ENCODE measurements at regions not wholly inside any gene's neighbourhood (a gene's known extent, or its start where the extent isn't known, plus 50 kb on each side); places are given as distances from the start of the nearest gene placed in this dataset.

DNA sequence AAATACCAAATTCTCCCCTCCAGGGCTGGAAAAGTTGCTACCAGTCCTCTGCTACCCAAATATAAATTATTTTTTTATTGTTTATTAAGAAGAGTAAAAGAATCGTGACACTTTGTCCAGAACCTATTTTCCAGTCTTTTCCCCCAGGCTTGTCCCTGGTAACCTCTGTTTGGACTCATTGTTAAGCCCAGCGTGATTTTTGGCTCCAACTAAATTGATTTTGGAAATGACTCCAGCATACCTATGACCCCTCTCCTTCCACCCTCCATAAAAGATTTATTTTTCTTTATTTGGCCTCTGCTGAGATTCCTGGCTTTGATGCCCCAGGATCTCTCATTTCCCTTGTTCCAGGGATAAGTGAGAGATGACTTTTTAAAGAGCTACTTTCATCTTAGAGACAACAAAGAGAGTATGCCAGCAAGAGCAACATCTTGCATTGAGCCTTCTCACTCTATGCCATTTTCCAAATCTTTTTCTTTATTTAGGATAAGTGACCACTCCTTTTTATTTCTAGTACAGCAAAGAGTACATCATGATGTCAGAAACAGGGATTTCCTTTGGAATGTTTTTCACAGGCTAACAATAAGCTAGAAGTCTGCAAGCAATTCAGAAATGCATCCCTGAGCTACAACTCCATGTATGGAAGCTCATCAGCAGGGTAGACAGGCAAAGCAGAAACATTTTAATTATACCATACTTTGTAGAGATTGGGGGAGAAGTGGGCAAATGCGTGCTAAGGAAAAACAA lies 75.8 kb downstream of the DAD1 start:
- no peak for DNase-seq

DNA sequence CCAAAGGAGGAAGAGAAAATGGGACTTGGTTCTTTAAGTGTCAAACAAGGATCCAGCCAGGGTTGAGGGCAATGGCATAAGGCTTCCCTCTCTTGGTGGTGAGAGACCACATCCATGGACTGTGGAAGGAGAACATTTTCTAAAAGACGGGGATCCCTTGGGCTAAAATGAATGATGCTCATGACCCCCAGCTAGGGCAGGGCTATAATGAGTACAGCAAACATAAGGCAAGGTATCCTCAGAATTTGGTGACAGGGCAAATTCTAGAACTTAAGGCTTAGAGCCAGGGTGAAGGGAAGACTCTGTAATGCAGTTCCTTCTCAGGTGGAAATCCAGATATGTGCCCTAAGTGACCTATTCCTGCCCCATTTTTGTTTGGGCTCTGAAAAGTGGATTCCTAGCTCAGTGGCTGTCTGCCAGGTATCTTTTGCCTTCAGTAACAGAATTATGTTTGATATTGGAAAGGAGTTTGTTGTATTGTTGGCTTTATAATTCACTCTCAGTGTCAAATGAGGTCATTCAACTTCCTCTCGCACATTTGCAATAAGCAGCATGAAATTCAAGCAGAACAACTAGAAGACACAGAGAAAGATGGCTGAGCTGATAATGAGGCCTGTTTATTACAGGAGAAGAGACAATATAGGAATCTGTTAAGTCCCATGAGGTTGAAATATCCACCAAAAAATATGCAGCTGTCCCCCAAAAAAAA lies 76.8 kb downstream of the DAD1 start:
- no peak for DNase-seq

DNA sequence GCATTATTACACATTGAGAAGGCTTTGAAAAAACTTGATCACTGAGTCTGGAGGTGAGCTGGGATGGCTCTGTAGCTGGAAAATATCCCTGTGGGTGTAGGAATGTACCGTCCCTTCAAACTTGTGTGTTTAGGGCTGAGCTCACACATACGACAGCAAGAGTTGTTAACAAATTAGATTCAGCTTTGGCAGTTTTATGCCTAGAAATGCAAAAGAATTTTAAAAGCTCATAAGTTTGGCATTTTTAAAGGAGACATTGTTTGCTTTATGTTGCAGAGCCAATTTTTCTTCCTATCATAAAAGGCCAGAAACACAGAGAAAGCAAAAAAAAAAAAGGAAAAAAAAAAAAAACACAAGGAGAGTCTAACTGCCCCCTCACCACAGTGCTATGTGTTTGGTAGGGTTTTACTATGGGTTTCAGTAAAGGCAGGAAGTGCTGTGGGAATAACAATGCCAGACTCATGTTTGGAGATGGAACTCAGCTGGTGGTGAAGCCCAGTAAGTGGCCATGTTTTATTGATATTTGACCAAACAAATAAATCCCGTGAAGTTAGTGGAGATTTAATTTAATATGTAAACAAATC lies 78.4 kb downstream of the DAD1 start:
- DNase-seq = no peak

DNA sequence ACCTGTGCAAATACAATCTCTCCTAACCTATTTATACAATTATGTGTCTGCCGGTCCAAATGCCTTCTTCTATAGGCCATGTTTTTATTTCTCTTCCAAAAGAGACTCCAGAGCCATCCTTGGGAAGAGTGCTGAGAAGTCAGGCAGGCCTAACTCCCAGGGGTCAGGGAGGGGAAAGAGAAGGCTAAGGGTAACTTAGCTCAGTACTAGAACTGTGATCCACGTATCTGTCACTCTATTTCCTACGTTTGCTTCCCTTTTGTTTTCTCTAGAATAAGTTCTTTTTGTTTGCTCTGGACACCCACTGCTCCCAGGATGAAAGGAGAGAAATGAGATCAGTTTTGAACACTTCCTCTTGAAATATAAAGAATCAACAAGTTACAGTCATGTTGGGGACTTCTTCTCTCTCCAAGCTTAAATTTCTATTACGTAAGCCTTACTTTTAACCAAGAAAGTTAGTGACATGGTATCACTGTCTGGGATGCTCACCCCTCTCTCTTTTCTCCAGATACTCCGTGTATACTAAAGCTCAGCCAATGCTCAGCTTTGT lies 79.2 kb downstream of the DAD1 start:
- DNase-seq = no peak

DNA sequence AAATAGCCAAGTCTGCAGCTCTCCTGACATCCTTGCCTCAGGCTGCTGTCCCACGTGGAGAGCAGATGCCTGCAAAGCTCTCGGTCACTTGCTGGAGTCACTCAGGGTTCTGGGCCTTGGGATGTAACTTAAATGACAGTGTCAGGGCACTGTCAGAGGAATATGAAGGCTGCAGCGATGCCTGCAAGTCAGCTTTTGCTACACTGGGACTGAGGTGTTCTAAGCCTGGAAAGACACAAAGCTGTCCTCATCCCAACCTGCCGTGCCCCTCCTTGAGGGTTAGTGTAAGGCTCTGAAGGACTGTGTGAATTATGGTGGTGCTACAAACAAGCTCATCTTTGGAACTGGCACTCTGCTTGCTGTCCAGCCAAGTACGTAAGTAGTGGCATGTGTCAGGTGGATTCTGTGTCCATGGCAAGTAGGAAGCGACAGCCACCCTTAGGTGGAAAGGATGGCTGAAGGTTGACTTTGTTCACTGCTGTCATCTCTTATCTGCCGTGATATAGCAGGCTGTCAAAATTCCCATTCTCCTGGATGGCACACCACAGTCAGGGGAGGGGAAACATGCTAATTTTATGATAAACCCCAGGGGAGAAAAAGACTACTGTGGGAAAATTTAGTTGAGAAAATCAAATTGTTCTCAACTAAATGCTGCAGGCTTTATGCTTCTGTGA lies 79.9 kb downstream of the DAD1 start:
- DNase-seq = no peak

DNA sequence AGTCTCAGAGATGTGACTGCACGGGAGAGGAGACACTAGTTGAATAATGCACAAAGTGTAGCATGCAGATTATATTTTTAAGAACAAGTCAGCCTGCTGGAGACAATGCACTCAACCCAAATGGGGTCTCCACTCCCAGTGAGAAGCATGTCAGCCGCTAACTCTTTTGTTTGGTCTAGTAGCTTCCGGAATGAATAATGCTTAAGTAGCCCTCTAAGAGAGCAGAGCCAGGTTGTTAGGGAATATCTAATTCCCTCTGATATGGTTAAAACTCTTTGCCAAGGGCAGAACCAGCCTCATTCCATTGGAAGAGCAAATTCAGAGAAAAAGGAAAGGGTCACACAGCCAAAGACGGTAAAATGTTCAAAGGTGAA lies 80.4 kb downstream of the DAD1 start:
- no peak for DNase-seq

DNA sequence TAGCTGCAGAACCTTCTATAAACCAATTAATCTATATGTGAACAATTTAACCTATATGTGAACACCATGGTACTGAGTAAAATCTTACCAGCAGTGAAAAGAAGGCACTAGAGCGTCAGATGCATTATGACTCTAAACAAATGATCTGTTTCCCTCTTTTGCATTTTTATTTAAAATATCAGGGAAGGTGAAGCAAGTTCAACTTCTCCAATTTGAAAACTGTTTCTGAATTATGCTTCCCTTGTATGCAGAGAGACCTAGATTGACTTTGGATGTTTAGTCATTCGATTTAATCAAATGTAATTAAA lies 80.9 kb downstream of the DAD1 start:
- DNase-seq = no peak

DNA sequence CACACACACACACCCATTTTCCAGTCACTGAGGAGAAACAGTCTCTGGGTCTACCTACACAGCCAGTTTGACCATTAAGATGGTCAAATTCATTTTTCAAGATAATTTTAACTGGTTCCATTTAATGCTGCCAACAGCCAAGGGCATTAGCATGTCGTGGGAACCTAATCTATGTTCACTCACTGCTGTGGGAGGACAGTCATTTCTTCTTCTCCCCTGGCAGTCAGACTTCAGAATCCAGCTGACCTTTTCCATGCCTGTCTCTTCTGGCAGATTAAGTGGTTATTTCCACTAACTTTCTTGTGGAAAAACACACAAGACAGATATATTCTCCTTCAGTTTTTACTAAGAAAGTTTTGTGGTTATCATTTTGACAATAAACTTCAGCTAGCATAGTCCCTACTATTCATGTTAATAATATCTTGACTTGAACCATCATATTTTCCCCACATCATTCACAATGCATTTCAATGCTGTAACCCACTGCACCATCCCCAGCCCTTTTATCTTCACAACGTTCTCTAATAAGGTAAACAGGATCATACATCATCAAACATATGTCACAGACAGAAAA lies 82.2 kb downstream of the DAD1 start:
- no peak for DNase-seq

DNA sequence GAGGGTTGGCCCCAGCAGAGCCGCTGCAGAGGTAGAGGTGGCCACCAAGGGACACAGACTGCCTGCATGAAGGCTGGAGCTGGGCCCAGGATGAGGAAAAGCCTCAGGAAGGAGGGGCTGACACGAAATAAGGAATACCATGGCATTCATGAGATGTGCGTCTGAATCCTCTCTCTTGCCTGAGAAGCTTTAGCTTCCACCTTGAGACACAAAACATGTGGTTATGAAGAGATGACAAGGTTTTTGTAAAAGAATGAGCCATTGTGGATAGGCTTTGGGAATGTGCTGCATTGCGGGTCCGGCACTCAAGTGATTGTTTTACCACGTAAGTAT lies 82.7 kb downstream of the DAD1 start:
- DNase-seq = no peak

DNA sequence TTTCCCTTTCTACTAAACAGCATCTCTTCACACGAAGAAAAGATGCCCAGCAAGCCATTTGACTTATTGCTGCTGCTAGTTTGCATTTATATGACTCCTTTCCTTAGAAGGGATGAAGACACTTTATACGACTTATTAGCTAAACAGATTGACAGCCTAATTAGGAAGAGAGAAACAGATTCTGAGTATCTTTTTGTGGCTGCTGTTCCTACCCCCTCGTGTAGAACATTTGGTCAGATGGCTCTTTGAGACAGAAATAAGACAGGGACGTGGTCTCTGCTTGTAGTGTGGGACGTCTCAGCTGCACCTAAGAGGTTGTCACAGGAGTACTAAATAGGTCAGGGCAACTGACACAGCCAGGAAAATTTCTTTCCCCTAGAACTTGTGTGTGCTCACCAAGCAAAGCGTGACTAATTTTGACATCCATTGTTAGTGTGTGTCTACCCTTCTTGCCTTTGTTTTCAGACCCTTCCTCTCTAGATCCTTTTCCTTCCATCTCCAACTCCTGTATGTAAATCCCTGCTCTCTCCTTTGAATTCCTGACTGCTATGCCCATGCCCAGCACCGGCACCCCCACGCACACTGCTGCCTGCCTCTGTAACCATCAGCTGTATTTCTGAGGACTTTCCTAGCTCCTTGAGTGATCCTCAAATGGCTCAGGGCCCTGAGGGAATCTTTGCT lies 83.2 kb downstream of the DAD1 start:
- no peak for DNase-seq

DNA sequence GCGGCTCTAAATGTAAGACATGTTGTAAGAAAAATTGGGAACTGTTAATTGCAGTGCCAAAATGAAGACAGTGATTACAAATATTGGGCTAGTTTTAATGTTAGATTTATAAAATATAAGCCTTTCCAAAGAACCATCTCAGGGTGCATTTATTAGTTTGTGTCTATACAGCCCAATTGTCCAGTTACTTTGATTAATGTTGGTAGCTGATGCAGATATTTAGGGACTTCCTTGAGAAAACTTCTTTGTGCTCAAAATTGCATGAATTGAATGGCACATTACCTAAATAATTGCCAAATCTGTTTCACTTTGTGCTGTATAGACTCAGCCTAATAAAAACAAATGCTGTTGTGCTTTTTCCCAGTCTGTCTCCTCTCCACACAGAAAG lies 83.7 kb downstream of the DAD1 start:
- no peak for DNase-seq

DNA sequence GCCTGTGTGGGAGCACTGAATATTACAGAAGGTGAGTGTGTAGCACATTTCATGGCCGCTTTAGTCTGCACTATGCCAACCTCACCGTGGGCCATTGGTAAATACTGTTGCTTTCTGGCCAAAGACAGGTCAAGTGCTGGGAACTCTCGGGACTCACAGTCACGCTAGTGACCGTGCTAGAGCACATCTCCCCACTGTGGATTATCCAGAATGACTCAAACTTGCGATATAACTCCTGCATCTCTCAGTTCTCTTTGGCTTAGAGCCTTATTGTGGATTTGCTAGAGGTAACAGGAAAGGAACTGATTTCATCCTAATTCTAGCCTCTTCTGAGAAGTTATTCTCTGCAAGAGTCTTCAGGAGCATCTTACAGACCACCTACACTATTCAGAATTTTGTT lies 86.5 kb downstream of the DAD1 start:
- no peak for DNase-seq

DNA sequence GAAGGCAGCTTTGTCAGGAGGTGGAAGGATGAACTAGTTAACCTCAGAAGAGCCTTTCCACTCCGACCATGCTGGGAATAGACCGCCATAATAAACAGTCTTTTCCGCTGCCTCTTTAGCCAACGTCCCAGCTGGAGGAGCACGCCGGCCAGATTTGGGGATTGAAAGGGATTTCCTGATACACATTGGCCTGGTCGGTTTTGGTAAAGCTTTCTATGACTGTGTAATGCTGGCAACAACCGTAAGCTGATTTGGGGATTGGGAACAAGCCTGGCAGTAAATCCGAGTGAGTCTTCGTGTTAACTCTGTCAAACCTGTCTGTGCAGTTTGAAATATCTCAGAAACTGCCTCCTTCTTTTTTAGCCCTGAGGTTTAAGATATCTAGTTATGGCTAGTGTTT lies 87.0 kb downstream of the DAD1 start:
- no peak for DNase-seq

DNA sequence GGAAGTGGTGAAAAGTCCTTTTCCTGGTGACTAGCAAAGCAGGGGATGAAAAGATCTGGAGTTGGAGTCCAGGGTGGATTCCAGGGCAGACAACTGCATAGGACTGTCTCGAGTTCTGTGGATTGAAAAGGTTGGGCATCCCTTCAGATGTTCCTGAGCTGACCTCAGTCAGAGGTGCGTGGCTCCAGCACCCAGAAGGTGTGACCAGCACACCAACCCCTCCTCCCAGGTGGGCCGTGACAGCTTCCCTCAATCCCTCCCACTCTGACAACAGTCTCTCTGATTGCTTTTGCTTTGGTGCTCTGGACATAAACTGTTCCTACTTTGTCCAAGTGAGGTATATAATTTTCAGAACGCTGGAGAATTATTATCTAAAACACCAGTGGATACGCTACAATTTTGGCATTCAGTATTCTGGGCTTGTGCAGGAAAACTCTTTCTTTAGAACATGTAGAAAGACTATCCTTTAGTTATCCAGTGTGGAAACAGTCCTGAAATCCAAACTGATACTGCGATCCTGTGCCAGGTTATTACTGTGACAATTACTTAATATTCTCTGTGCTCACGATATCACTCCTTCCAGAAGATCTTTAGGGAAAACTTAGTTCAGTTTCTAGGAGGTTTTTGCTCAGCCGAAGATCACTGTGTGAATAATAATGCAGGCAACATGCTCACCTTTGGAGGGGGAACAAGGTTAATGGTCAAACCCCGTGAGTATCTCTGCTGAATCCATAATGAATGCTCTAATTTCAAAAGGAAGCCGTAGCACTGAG lies 87.9 kb downstream of the DAD1 start:
- DNase-seq = peak; percentile 56

DNA sequence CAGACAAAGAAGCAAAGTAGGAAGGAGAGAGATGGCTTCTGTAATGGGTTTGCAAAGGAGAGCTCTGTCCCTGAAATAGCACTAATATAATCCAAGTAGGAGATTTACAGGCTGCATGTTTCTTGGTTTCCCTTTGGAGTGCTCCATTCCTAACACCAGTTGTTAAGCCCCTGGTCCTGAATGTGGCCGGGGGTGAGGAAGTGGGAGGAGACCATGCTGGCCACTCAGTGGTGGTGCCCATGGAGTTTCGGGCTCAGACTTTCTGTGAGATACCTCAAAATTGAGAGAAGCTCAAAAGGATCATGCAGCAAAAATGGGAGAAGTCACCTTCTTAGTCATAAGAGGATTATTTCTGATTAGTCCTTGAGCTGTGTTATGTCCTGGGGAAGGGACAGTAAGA lies 88.5 kb downstream of the DAD1 start:
- no peak for DNase-seq

DNA sequence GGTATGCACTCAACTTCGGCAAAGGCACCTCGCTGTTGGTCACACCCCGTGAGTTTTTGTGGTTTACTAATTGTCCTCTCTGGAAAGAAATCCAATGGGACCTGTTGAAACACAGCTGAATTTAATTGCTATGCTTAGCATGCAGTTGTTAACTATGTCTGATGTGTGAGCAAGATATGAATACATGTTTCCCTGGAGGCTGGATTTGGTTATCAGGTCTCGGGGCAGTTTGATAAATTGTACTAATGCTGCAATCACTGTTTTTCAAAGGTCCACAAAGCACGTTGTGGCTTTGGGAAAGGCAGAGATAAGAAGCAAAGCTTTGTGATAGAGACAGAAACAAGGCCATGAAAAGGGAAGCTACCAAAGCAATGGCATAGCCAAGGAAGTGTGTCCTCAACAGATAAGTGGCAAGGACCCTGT lies 91.3 kb downstream of the DAD1 start:
- no peak for DNase-seq

DNA sequence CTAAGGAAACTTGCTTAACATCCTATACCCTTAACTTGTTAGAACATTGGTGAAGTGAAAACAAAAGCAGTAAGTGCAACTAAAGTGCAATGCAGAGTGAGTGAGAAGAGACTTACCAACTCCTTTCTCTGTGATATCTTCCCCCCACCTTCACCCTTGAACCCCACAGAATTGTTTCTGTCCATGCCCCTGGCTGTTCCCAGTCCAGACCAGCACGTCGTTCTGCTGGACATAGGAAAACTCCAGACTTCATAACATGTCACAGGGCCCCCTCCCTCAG lies 91.9 kb downstream of the DAD1 start:
- DNase-seq = no peak

DNA sequence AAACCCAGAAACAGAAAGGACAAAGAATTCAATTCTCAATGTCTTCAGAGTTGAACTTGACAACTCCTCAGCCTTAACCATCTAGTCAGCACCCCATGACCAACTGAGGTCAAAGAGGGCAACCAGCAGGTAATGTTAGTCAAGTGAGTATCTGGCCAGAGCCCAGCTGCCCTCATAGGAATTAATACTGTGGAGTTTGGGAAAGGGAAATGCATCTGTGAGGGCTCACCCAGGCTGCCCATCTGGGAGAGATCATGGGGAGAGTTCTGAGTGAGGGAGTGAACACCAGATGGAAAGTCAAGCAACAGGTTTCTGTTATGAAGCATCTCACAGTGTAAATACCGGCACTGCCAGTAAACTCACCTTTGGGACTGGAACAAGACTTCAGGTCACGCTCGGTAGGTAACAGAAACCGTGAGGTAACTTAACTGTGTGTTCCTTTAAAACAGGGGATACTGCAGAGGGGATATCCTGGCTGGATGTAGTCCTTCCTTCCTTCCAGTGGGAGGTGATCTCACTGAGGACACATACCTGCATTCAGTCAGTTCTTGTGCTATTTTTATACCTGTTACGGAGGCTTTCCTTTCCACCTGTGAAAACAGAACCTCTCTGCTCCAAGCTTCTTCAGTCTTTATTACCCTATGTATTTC lies 94.4 kb downstream of the DAD1 start:
- no peak for DNase-seq

DNA sequence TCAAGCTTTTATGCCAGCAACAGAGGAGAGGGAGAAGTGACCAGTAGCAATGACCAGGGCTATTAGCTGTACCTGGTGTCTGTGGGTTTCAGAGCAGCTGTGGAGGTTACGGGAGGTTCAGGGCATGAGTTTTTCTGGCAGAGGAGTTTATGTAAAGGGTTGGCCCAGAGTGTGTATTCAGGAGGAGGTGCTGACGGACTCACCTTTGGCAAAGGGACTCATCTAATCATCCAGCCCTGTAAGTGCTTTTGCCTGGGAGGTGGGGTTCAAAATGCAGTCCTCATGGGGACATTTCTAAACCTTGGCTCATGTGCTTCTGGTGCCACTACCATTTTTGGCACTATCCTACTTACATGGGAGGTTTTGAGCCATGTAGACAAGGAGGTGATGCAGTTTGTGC lies 95.3 kb downstream of the DAD1 start:
- no peak for DNase-seq

DNA sequence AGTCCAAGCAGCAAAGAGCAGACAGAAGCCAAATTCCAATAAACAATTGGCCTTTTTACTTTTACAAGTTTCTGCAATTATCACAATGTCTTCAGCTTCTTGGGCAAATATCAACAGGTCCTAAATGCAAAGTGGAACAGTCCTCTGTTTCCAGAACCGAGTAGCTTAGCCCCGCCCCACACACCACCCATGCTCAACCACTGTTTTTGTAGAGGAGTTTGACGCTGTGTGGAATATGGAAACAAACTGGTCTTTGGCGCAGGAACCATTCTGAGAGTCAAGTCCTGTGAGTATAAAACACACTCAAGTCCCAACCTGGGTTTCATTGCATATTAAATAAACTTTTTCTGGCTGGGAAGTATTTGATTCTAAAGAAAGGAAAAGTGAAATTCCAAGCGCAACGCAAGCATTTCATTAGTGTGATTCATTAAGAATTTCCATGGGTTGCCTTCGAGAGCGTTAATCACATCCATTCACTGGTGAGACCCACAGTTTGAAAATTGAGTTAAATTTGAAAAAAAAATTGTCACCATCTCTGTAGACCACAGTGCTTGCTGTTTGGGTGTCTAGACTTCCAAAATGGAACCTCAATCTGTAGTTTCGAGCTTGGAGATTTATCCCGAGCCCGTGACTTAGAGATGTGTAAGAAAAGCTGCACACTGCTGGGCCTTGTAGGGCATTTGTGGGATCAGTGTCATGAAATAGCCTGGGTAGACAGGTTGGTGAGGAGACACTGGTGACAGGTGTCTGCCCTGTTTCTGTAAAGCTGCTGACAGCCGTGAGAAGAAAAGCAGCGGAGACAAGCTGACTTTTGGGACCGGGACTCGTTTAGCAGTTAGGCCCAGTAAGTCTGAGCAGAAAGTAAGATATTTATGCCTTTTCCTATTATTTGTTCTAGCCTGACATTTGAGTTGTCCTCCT lies 96.1 kb downstream of the DAD1 start:
- DNase-seq = peak; percentile 51
